ENCODE measurements at regions not wholly inside any gene's neighbourhood (a gene's known extent, or its start where the extent isn't known, plus 50 kb on each side); places are given as distances from the start of the nearest gene placed in this dataset.
"Not testable (repeated sequence)": the region's sequence is repeated elsewhere in the genome, so short reads cannot be mapped to it uniquely, and the experiment has no call there.

GRCh38 chr9:106109706-106110105 is 415.4 kb downstream of the TMEM38B start:
- TF ChIP-seq EZH2 (optimal IDR thresholded peaks at IDR 0.05; ENCODE audit: low read depth, low read length); CTCF (IDR thresholded peaks at IDR 0.05; ENCODE audit: low read length): not testable (repeated sequence)

Data from MM.1S (cell line).